Stimulated activated CD8-positive, alpha-beta memory T cell treated with anti-CD3 and anti-CD28 coated beads, Interleukin-7, amount 100 ng/mL, for 48 hours (primary cell): ENCODE measurements at regions not wholly inside any gene's neighbourhood (a gene's known extent, or its start where the extent isn't known, plus 50 kb on each side); places are given as distances from the start of the nearest gene placed in this dataset.
"Not testable (repeated sequence)": the region's sequence is repeated elsewhere in the genome, so short reads cannot be mapped to it uniquely, and the experiment has no call there.

Experiments used
- DNase-seq, 2 donors: peaks; one replicate each; pipeline ENCODE4 v3.0.0-alpha.2; 2020; ENCODE audit warnings: low read depth in 1 of 2; ENCODE audit errors: extremely low read depth in 1 of 2

- DNase-seq, result not testable (repeated sequence)
Measured at GRCh38 chr6:26720663-26721218, 61.2 kb upstream of the ZNF322 start.

- DNase-seq, result not testable (repeated sequence)
Measured at GRCh38 chr6:26730019-26730766, 70.6 kb upstream of the ZNF322 start.

- DNase-seq, result not testable (repeated sequence)
Measured at GRCh38 chr6:26734776-26735472, 75.4 kb upstream of the ZNF322 start.

GRCh38 chr6:26739811-26740210, 80.3 kb upstream of the ZNF322 start:
- DNase-seq, result no peak

- peak in 1 of 2 donors; percentile 9 for DNase-seq
Measured at GRCh38 chr6:26743157-26743821, 83.7 kb upstream of the ZNF322 start.

GRCh38 chr6:26743941-26744699, 84.6 kb upstream of the ZNF322 start:
- DNase-seq, result no peak

GRCh38 chr6:26744837-26745282, 85.3 kb upstream of the ZNF322 start:
- DNase-seq, result not testable (repeated sequence)

GRCh38 chr6:26745964-26746363, 86.4 kb upstream of the ZNF322 start:
- not testable (repeated sequence) for DNase-seq

- not testable (repeated sequence) for DNase-seq
Measured at GRCh38 chr6:26749126-26749758, 89.7 kb upstream of the ZNF322 start.

- DNase-seq, result not testable (repeated sequence)
Measured at GRCh38 chr6:26749759-26750126, 90.2 kb upstream of the ZNF322 start.

- DNase-seq, result no peak
Measured at GRCh38 chr6:26754212-26754611, 94.7 kb upstream of the ZNF322 start.

GRCh38 chr6:26754801-26755200, 95.3 kb upstream of the ZNF322 start:
- DNase-seq, result not testable (repeated sequence)

GRCh38 chr6:26756067-26756805, 96.7 kb upstream of the ZNF322 start:
- DNase-seq, result peak in 1 of 2 donors; percentile 9

- DNase-seq, result not testable (repeated sequence)
Measured at GRCh38 chr6:26766203-26766902, 106.8 kb upstream of the ZNF322 start.

- not testable (repeated sequence) for DNase-seq
Measured at GRCh38 chr6:26770941-26771666, 111.6 kb upstream of the ZNF322 start.

GRCh38 chr6:26773414-26773813, 113.9 kb upstream of the ZNF322 start:
- not testable (repeated sequence) for DNase-seq

GRCh38 chr6:26780563-26780962, 121.0 kb upstream of the ZNF322 start:
- not testable (repeated sequence) for DNase-seq
